HepG2 (cell line): ENCODE measurements at regions not wholly inside any gene's neighbourhood (a gene's known extent, or its start where the extent isn't known, plus 50 kb on each side); places are given as distances from the start of the nearest gene placed in this dataset.

Experiments used
- ATAC-seq: fragments of 200-7000 bp; cut with Tn5 transposase; 3 replicates; pipeline ENCODE4 v1.9.1; 2020; ENCODE audit warnings: mild to moderate bottlenecking, moderate library complexity
- BruUV-seq: library from RNA; stranded (reverse); fragments of 400-500 nt; replicated peaks from 2 replicates; lab custom pipeline; 2021; lab: Mats Ljungman, UMichigan
- CTCF ChIA-PET: fragments of 300-600 bp; formaldehyde crosslinking; extraction: SDS; loops from one replicate; lab custom pipeline; 2021; ENCODE audit warnings: low total read pairs, inconsistent platforms, low intra/inter-chr PET ratio; lab: Yijun Ruan, JAX
- POLR2A ChIA-PET: fragments of 350-600 bp; sonication (Branson Sonifier 250); formaldehyde crosslinking; loops from one replicate; lab custom pipeline; 2020; ENCODE audit warnings: antibody characterized with exemption, inconsistent platforms; lab: Yijun Ruan, JAX
- DNase-seq: peaks from one replicate; pipeline ENCODE4 v3.0.0-alpha.2; 2015; ENCODE audit warnings: low spot score
- FAIRE-seq: peaks from 3 replicates; lab custom pipeline; 2011; peaks lifted over from hg19 to GRCh38; lab: Jason Lieb, UNC
- H2AFZ ChIP-seq: one replicate; pipeline ENCODE4 v1.6.1; 2011; ENCODE audit warnings: low read length, inconsistent platforms
- H3K27ac ChIP-seq: fragments of 300-600 bp; 3 replicates; pipeline ENCODE4 v1.8.0; 2011; ENCODE audit warnings: mixed run types, mild to moderate bottlenecking, mixed read lengths, low read length, inconsistent platforms; ENCODE audit not compliant: insufficient read depth; ENCODE audit errors: extremely low read length
- H3K27me3 ChIP-seq, 2 experiments: fragments of 200-600 bp in 1 of 2; 2 replicates in 1 of 2; 3 replicates in 1 of 2; pipeline versions ENCODE4 v1.6.0 to v1.8.0; 2011; ENCODE audit warnings: low read length in 2 of 2, mild to moderate bottlenecking in 2 of 2, moderate library complexity in 2 of 2, inconsistent platforms in 1 of 2; ENCODE audit not compliant: insufficient read depth in 2 of 2, control insufficient read depth in 1 of 2
- H3K36me3 ChIP-seq, 2 experiments: fragments of 200-600 bp in 1 of 2; replicated peaks in 1 of 2; 2 replicates in 1 of 2; 3 replicates in 1 of 2; pipeline versions ENCODE4 v1.5.1 to v1.8.0; 2011; ENCODE audit warnings: low read length in 2 of 2, inconsistent platforms in 1 of 2; ENCODE audit not compliant: insufficient read depth in 2 of 2, control insufficient read depth in 1 of 2
- H3K4me1 ChIP-seq: 2 replicates; pipeline ENCODE4 v1.5.1; 2012; ENCODE audit warnings: low read length, inconsistent platforms; ENCODE audit not compliant: insufficient read depth
- H3K4me2 ChIP-seq: 2 replicates; pipeline ENCODE4 v1.6.0; 2011; ENCODE audit warnings: low read depth, low read length, inconsistent platforms
- H3K4me3 ChIP-seq, 3 experiments: fragments of 200-600 bp in 1 of 3; sonication (generic), shearing (Covaris generic) in 1 of 3; replicated peaks in 1 of 3; 2 replicates each; pipeline ENCODE4 v1.5.1; 2011 to 2016; ENCODE audit warnings: low read length in 3 of 3, inconsistent platforms in 2 of 3, low read depth in 2 of 3, mild to moderate bottlenecking in 2 of 3, control low read depth in 1 of 3, mixed read lengths in 1 of 3; ENCODE audit not compliant: insufficient read depth in 1 of 3
- H3K79me2 ChIP-seq: one replicate; pipeline ENCODE4 v1.6.1; 2011; ENCODE audit warnings: low read length, inconsistent platforms; ENCODE audit not compliant: insufficient read depth
- H3K9ac ChIP-seq: 2 replicates; pipeline ENCODE4 v1.6.0; 2011; ENCODE audit warnings: mild to moderate bottlenecking, low read depth, low read length, inconsistent platforms; ENCODE audit not compliant: insufficient read depth
- H3K9me3 ChIP-seq: 2 replicates; pipeline ENCODE4 v1.5.1; 2012; ENCODE audit warnings: mild to moderate bottlenecking, low read length
- H4K20me1 ChIP-seq: 2 replicates; pipeline ENCODE4 v1.6.0; 2011; ENCODE audit warnings: inconsistent platforms, mild to moderate bottlenecking, low read length, moderate library complexity; ENCODE audit not compliant: insufficient read depth
- ERF ChIP-seq: IDR thresholded peaks from 2 replicates; pipeline ENCODE4 v1.6.1; 2018; ENCODE audit warnings: missing biosample characterization, missing genetic modification reagents
- FOXJ3 ChIP-seq: sonication (generic); formaldehyde crosslinking; IDR thresholded peaks from 2 replicates; pipeline ENCODE4 v1.4.0; 2020; ENCODE audit warnings: missing genetic modification reagents, mild to moderate bottlenecking, borderline replicate concordance
- HCFC1 ChIP-seq: fragments of 150-350 bp; IDR thresholded peaks from 2 replicates; pipeline ENCODE4 v1.6.1; 2014; ENCODE audit warnings: low read depth, low read length
- KAT2B ChIP-seq: fragments of 150-350 bp; IDR thresholded peaks from 2 replicates; pipeline ENCODE4 v1.6.1; 2014; ENCODE audit warnings: low read depth, low read length, borderline replicate concordance
- MIER2 ChIP-seq: IDR thresholded peaks from 2 replicates; pipeline ENCODE4 v1.6.1; 2016; ENCODE audit warnings: missing biosample characterization, missing genetic modification reagents
- NONO ChIP-seq, 2 experiments: fragments of 450-650 bp in 1 of 2; sonication (generic) in 1 of 2; formaldehyde crosslinking in 1 of 2; IDR thresholded peaks in 1 of 2; conservative IDR thresholded peaks in 1 of 2; 2 replicates each; pipeline versions ENCODE4 v1.6.1 to v1.8.0; 2017 to 2022; ENCODE audit warnings: mild to moderate bottlenecking in 1 of 2, missing genetic modification reagents in 1 of 2, moderate library complexity in 1 of 2
- PAWR ChIP-seq: sonication (generic); formaldehyde crosslinking; IDR thresholded peaks from 2 replicates; pipeline ENCODE4 v1.4.0; 2020; ENCODE audit warnings: missing genetic modification reagents, mild to moderate bottlenecking, borderline replicate concordance
- RORA ChIP-seq: sonication (generic); formaldehyde crosslinking; IDR thresholded peaks from 2 replicates; pipeline ENCODE4 v1.5.0; 2020; ENCODE audit warnings: mild to moderate bottlenecking, missing genetic modification reagents, moderate library complexity
- SP4 ChIP-seq: sonication (generic); formaldehyde crosslinking; IDR thresholded peaks from 2 replicates; pipeline ENCODE4 v1.8.1; 2023; ENCODE audit warnings: mild to moderate bottlenecking, missing genetic modification reagents
- ZKSCAN1 ChIP-seq: fragments of 150-350 bp; IDR thresholded peaks from 2 replicates; pipeline ENCODE4 v1.6.1; 2014; ENCODE audit warnings: low read length
- ZNF264 ChIP-seq: sonication (generic); formaldehyde crosslinking; IDR thresholded peaks from 2 replicates; pipeline ENCODE4 v1.4.0; 2020; ENCODE audit warnings: missing genetic modification reagents
- ZNF382 ChIP-seq: sonication (generic); formaldehyde crosslinking; IDR thresholded peaks from 2 replicates; pipeline ENCODE4 v1.5.0; 2020; ENCODE audit warnings: missing genetic modification reagents, mild to moderate bottlenecking, borderline replicate concordance
- ZNF513 ChIP-seq: sonication (generic); formaldehyde crosslinking; conservative IDR thresholded peaks from 2 replicates; pipeline ENCODE4 v1.5.0; 2020; ENCODE audit warnings: missing genetic modification reagents
- ZNF589 ChIP-seq: sonication (generic); formaldehyde crosslinking; conservative IDR thresholded peaks from 2 replicates; pipeline ENCODE4 v1.8.0; 2022; ENCODE audit warnings: mild to moderate bottlenecking, moderate library complexity, missing genetic modification reagents
- ZNF749 ChIP-seq: sonication (generic); formaldehyde crosslinking; IDR thresholded peaks from 2 replicates; pipeline ENCODE4 v1.8.0; 2022; ENCODE audit warnings: mild to moderate bottlenecking, missing genetic modification reagents, moderate library complexity, borderline replicate concordance
- WGBS: methylation state at CpG from one replicate; pipeline ENCODE4 v1.1.6; 2017; ENCODE audit warnings: low lambda C conversion rate; 5-methylcytosine and 5-hydroxymethylcytosine counted together
- in situ Hi-C: cut with HindIII; loops from 2 replicates; pipeline ENCODE4 v1.10.0; 2017; ENCODE audit warnings: low pct_unique_long_range_greater_than_20kb; ENCODE audit not compliant: extremely low pct_ligation_motif_present
- intact Hi-C: fragments of 100-400 bp; cut with micrococcal nuclease; formaldehyde crosslinking; loops from one replicate; pipeline ENCODE4 v1.10.0; 2022; ENCODE audit not compliant: unreplicated experiment
- TF ChIP-seq, protein P1 (sequence below): sonication (generic); formaldehyde crosslinking; IDR thresholded peaks from 2 replicates; pipeline ENCODE4 v1.4.0; 2020; ENCODE audit warnings: mild to moderate bottlenecking, missing genetic modification reagents, borderline replicate concordance

GRCh38 chr1:36644556-36644955, 161.8 kb upstream of the CSF3R start (continued):
- TF ChIP-seq, protein P1, sequence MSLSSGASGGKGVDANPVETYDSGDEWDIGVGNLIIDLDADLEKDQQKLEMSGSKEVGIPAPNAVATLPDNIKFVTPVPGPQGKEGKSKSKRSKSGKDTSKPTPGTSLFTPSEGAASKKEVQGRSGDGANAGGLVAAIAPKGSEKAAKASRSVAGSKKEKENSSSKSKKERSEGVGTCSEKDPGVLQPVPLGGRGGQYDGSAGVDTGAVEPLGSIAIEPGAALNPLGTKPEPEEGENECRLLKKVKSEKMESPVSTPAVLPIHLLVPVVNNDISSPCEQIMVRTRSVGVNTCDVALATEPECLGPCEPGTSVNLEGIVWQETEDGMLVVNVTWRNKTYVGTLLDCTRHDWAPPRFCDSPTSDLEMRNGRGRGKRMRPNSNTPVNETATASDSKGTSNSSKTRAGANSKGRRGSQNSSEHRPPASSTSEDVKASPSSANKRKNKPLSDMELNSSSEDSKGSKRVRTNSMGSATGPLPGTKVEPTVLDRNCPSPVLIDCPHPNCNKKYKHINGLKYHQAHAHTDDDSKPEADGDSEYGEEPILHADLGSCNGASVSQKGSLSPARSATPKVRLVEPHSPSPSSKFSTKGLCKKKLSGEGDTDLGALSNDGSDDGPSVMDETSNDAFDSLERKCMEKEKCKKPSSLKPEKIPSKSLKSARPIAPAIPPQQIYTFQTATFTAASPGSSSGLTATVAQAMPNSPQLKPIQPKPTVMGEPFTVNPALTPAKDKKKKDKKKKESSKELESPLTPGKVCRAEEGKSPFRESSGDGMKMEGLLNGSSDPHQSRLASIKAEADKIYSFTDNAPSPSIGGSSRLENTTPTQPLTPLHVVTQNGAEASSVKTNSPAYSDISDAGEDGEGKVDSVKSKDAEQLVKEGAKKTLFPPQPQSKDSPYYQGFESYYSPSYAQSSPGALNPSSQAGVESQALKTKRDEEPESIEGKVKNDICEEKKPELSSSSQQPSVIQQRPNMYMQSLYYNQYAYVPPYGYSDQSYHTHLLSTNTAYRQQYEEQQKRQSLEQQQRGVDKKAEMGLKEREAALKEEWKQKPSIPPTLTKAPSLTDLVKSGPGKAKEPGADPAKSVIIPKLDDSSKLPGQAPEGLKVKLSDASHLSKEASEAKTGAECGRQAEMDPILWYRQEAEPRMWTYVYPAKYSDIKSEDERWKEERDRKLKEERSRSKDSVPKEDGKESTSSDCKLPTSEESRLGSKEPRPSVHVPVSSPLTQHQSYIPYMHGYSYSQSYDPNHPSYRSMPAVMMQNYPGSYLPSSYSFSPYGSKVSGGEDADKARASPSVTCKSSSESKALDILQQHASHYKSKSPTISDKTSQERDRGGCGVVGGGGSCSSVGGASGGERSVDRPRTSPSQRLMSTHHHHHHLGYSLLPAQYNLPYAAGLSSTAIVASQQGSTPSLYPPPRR (CRISPR knock-in tag): no peak
- no peak for TF ChIP-seq SP4
- no peak for TF ChIP-seq ZNF749 (CRISPR knock-in tag)

DNA sequence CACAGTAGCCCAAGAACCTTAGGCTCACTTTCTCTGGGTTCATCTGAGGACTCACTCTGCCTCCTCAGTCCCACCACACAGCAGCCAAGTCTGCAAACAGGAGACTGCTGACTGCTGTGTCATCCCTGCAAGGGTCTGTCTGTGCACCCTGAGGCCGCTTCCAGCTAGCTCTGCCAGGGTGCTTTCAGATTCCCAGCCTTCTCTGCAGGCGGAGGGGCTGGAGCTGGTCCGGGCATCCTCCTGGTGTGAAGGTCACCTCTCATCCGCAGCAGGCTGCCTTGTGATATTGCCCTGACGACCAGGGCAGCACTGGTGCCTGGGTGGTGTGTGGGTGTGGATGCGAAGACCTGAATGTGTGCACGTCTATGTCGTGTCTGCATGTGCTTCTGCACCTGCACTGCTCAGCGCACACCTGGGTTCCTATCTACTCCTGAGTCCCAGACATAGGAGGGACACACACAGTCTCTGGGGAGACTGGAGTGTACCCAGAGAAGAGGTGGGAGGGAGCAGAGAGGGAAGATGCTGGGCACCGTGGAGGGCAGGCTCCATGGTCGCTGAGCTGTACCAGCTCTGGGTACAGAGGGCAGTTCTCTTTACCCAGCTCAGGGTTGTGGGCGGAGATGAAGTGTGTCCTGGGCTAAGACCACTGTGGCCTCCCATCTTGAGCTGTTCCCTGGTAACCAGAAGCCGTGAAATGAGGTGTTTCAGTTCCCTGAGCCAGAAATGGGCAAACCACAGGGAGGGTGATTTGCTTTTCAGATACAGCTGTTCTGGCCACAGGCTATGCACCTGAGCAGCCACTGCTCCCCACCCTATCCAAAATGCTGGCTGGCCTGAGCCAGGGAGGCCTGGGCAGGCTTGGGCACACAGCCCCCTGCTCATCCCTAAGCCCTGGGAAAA, 160.9 kb upstream of the CSF3R start:
- Histone ChIP-seq H3K4me2 (no peak overlapping the region), H3K36me3 (no peaks in the 10 kb centered on the region), H3K79me2 (no peaks in the 10 kb centered on the region), H3K4me1 (no peaks in the 10 kb centered on the region), H3K9me3 (no peaks in the 10 kb centered on the region), H4K20me1 (no peaks in the 10 kb centered on the region), H3K4me3 (no peak overlapping the region), H3K9ac (no peak overlapping the region), H3K27me3 (peaks cover 3 to 12% of the 10 kb centered on the region in 2 experiments; a peak in 3 of 5 replicates), H3K27ac (no peak overlapping the region), H2AFZ (no peak overlapping the region)
- CTCF ChIA-PET: no interaction called here
- DNase-seq: no peak
- intact Hi-C loops: no loop called here
- ATAC-seq: no peak
- POLR2A ChIA-PET: no interaction called here
- no peak for FAIRE-seq
- in situ Hi-C loops: no loop called here
- WGBS: 14% methylated on average over 5 of the region's 13 CpGs
- no TSS peak for BruUV-seq
- no peak for TF ChIP-seq ZNF264 (CRISPR knock-in tag)
- no peak for TF ChIP-seq KAT2B
- no peak for TF ChIP-seq MIER2 (CRISPR knock-in tag)
- no peak for TF ChIP-seq ZNF513
- TF ChIP-seq ZKSCAN1: no peak
- no peak for TF ChIP-seq FOXJ3 (CRISPR knock-in tag)
- TF ChIP-seq RORA (CRISPR knock-in tag): no peak
- TF ChIP-seq ZNF382: no peak
- TF ChIP-seq PAWR: no peak
- no peak for TF ChIP-seq NONO (IDR thresholded peaks at IDR 0.05)
- TF ChIP-seq NONO (CRISPR knock-in tag; conservative IDR thresholded peaks at IDR 0.05): no peak
- TF ChIP-seq ZNF589 (CRISPR knock-in tag): no peak
- TF ChIP-seq HCFC1: no peak
- TF ChIP-seq ERF (CRISPR knock-in tag): no peak
